ENCODE measurements at regions not wholly inside any gene's neighbourhood (a gene's known extent, or its start where the extent isn't known, plus 50 kb on each side); places are given as distances from the start of the nearest gene placed in this dataset.
"Not testable (repeated sequence)": the region's sequence is repeated elsewhere in the genome, so short reads cannot be mapped to it uniquely, and the experiment has no call there.

GRCh38 chr14:70269582-70269981 is 80.8 kb upstream of the SLC8A3 start:
- no peak for DNase-seq

- DNase-seq, result no peak
Observed at GRCh38 chr14:70268760-70269159, 80.0 kb upstream of the SLC8A3 start.

- no peak for DNase-seq
Observed at GRCh38 chr14:70266157-70266556, 77.4 kb upstream of the SLC8A3 start.

GRCh38 chr14:70265422-70265821 is 76.7 kb upstream of the SLC8A3 start:
- DNase-seq, result no peak

GRCh38 chr14:70259420-70259819 is 70.7 kb upstream of the SLC8A3 start:
- no peak for DNase-seq

- no peak for DNase-seq
Observed at GRCh38 chr14:70257526-70257925, 68.8 kb upstream of the SLC8A3 start.

- no peak for DNase-seq
Observed at GRCh38 chr14:70256601-70257000, 67.8 kb upstream of the SLC8A3 start.

- DNase-seq, result peak; percentile 12
Observed at GRCh38 chr14:70255071-70256057, 66.6 kb upstream of the SLC8A3 start.

GRCh38 chr14:70254476-70254961 is 65.8 kb upstream of the SLC8A3 start:
- DNase-seq, result no peak

DNA sequence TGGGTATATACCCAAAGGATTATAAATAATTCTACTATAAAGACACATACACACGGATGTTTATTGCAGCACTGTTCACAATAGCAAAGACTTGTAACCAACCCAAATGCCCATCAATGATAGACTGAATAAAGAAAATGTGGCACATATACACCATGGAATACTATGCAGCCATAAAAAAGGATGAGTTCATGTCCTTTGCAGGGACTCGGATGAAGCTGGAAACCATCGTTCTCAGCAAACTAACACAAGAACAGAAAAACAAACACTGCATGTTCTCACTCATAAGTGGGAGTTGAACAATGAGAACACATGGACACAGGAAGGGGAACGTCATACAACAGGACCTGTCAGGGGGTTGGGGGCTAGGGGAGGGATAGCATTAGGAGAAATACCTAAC is 64.8 kb upstream of the SLC8A3 start:
- not testable (repeated sequence) for DNase-seq

GRCh38 chr14:70245026-70245425 is 56.3 kb upstream of the SLC8A3 start:
- DNase-seq, result no peak

DNA sequence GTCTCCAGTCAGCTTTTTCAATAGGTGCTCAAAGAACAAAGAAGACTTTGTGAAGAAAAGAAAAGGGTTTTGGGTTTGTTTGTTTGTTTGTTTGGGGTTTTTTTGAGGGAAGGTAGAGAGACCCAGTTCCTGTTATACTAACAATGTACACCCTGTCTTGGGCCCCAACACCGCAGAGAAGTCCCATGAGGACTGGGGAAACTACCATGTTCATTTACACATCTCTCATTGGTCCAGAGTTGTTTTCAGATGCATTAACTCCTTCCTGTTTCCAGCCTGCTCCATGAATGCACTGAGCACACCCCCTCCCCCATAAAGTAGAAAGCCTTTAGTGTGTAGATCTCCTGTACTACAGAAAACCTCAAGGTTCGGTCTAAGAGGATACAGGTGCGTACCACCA is 51.1 kb upstream of the SLC8A3 start:
- no peak for DNase-seq

DNA sequence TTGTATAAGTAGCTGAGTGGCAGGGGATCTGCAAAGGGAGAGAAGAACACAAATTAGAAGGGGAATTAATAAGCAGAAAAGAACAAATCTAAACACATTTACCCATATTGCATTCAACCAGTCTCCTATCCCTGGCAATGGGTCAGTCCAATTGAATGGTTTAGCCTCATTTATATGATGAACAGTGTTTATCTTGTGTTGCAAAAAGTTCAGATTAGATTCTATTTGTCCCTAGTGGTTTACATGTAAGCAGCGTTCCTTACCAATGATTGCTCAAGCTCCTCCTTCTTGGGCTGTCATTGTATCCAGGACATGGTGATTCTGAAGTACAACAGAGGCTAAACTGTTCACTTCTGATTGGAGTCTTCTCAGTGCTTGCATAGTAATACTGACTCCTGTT is 49.9 kb upstream of the SLC8A3 start:
- DNase-seq, result not testable (repeated sequence)

Measured in central memory CD4-positive, alpha-beta T cell (primary cell).